GM12891 (cell line): ENCODE measurements at regions not wholly inside any gene's neighbourhood (a gene's known extent, or its start where the extent isn't known, plus 50 kb on each side); places are given as distances from the start of the nearest gene placed in this dataset.

Source experiments
- DNase-seq: peaks from one replicate; pipeline ENCODE4 v3.0.0; 2011; ENCODE audit warnings: low spot score; ENCODE audit not compliant: insufficient read length
- FAIRE-seq: peaks from 2 replicates; lab custom pipeline; 2011; peaks lifted over from hg19 to GRCh38; lab: Jason Lieb, UNC
- PAX5 ChIP-seq: IDR thresholded peaks from 2 replicates; pipeline ENCODE4 v1.6.1; 2011; ENCODE audit warnings: low read length, moderate library complexity, mild to moderate bottlenecking; ENCODE audit not compliant: insufficient read depth, severe bottlenecking
- POLR2A ChIP-seq: IDR thresholded peaks from 2 replicates; pipeline ENCODE4 v1.6.1; 2011; ENCODE audit warnings: low read depth, low read length, control low read depth
- POLR2AphosphoS5 ChIP-seq: IDR thresholded peaks from 2 replicates; pipeline ENCODE4 v1.6.1; 2011; ENCODE audit warnings: low read depth, low read length, control low read depth
- POU2F2 ChIP-seq: IDR thresholded peaks from 2 replicates; pipeline ENCODE4 v1.6.1; 2011; ENCODE audit warnings: low read depth, mild to moderate bottlenecking, control low read depth, low read length, moderate library complexity
- SPI1 ChIP-seq: IDR thresholded peaks from 2 replicates; pipeline ENCODE4 v1.6.1; 2011; ENCODE audit warnings: low read depth, low read length, control low read depth
- TAF1 ChIP-seq: IDR thresholded peaks from 2 replicates; pipeline ENCODE4 v1.6.1; 2011; ENCODE audit warnings: low read depth, low read length, control low read depth

GRCh38 chr2:16475986-16476567 is 189.6 kb downstream of the CYRIA start:
- DNase-seq = no peak
- TF ChIP-seq POU2F2 (no peak), SPI1 (no peak), PAX5 (no peak), TAF1 (no peak), POLR2AphosphoS5 (no peak), POLR2A (no peak)

GRCh38 chr2:16475586-16475985 is 190.0 kb downstream of the CYRIA start:
- FAIRE-seq = no peak
- no peak for DNase-seq
- TF ChIP-seq POU2F2 (no peak), POLR2A (no peak), PAX5 (no peak), TAF1 (no peak), POLR2AphosphoS5 (no peak), SPI1 (no peak)

More at GRCh38 chr2:16475986-16476567, 189.6 kb downstream of the CYRIA start:
- no peak for FAIRE-seq

DNA sequence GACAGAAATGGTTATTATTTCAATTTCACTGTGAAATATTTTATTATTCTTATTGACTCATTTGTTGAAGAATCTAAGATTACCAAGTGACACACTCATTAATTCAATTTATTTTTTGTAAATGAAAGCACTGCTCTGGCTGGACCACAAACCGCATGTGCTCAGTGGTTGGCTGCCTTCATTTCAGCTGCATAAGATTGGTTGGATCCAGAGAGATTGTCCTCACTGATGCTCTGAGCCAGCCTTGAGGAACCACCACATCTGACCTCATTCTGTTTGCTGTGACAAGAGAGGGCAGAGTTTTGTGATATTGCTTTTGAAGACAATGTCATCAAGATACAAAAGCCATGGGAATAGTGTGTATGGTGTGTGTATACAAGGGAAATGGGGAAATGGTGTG is 192.1 kb downstream of the CYRIA start:
- FAIRE-seq = no peak
- DNase-seq = no peak
- TF ChIP-seq POLR2A = no peak

GRCh38 chr2:16470936-16471490 is 194.6 kb downstream of the CYRIA start:
- no peak for FAIRE-seq
- no peak for DNase-seq
- TF ChIP-seq POU2F2 = no peak
- TF ChIP-seq TAF1 = no peak
- TF ChIP-seq SPI1 = no peak
- no peak for TF ChIP-seq PAX5
- TF ChIP-seq POLR2A = no peak
- TF ChIP-seq POLR2AphosphoS5 = no peak

DNA sequence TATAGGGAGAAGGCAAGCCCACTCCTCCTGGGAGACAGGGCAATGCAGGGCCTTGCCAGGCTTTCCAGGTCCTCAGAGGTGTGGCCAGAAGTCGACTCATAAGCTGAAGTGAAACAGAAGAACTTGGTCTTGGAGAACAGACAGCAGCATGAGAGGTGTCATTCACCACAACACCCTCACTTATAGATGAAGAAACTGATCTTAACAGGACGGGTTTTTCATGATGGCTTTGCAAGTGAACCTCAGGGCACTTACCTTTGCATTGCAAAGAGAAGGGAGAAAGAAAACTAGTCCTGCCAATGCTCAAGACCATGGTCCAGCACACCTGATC is 198.8 kb downstream of the CYRIA start:
- FAIRE-seq (no peak), DNase-seq (no peak)
- TF ChIP-seq SPI1 = no peak
- TF ChIP-seq POLR2A = no peak
- TF ChIP-seq TAF1 = no peak
- TF ChIP-seq POLR2AphosphoS5 = no peak
- no peak for TF ChIP-seq PAX5
- TF ChIP-seq POU2F2 = no peak

DNA sequence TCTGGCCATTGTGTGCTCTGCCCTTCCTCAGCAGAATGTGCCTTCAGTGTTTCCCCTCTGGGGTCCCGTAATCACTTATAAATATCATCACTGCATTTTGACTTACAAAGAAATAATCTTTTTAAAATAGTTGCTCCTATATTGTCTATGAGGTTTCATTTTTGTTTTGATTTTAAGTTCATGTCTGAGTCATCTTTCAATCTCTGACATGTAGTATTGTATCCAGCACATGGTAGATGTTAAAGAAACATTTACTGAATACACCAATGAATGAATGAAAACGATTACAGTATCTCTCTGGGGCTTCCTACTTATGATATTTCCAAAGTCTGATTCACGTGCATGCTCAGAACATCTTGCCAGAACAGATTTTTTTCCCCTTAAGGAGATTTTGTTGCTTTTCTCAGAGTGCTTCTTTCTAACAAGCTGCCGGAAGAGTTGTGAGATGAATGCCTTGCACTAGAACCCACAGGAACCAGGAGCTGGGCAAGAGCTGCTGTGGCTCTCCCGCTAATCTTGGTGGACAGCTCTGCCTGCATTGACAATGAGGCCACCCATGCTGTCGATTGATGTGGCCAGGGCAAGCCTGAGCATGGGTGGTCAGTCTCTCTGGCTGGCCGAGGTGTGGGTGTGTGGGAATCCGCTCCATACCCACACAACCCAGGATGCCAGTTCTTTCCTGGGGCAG is 199.4 kb downstream of the CYRIA start:
- no peak for FAIRE-seq
- TF ChIP-seq SPI1 = no peak
- no peak for DNase-seq

DNA sequence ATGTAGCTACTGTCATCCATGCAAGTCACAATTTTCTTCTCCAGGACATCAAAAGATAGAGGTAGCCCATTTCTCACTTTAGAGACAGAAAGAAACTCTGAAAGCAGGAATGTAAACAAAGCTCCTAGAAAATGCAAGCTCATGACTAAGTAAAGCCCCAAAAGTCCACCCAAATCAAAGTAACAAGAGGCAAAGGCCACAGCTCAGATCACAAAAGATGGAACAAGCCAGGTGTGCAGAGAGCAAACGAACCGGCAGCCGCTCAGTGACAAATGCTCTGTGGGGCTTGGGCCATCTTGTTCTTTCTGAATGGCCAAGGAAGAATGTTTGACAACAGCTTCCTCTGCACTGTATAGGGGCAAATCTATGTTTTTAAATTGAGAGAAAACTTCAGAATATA is 201.0 kb downstream of the CYRIA start:
- FAIRE-seq (no peak), DNase-seq (no peak)
- TF ChIP-seq POLR2AphosphoS5 (no peak), PAX5 (no peak), POU2F2 (no peak), SPI1 (no peak), POLR2A (no peak), TAF1 (no peak)

- DNase-seq (no peak), FAIRE-seq (no peak)
- TF ChIP-seq SPI1 (no peak), POLR2AphosphoS5 (no peak), POLR2A (no peak), PAX5 (no peak), TAF1 (no peak), POU2F2 (no peak)
These were observed 202.7 kb downstream of the CYRIA start for GRCh38 chr2:16462958-16463357.

GRCh38 chr2:16461672-16462071 is 204.0 kb downstream of the CYRIA start:
- DNase-seq = no peak
- TF ChIP-seq SPI1 (no peak), POLR2A (no peak), TAF1 (no peak), POLR2AphosphoS5 (no peak), POU2F2 (no peak), PAX5 (no peak)
- no peak for FAIRE-seq

DNA sequence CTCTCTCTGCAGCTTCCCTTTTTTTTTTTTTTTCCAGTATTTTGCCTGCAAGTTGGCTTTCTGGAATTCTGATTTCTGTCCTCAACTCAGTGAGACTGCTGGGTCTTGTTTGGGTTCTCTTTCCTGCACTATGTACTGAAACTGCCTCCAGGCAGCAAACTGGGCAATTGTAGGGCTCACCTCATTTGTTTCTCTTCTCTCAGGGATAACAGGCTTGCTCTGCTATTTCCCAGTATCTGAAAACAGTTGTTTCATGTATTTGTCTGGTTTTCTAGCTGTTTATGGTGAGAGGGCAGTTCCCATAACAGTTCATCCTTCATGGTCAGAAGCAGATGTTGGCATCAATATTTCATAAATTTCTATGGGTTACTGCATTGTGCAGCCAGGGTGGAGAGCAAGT is 206.0 kb downstream of the CYRIA start:
- TF ChIP-seq POLR2A = no peak
- no peak for TF ChIP-seq POU2F2
- TF ChIP-seq POLR2AphosphoS5 = no peak
- TF ChIP-seq SPI1 = no peak
- no peak for TF ChIP-seq TAF1
- no peak for TF ChIP-seq PAX5
- no peak for FAIRE-seq
- no peak for DNase-seq
